HCT116 (cell line): ENCODE measurements at regions not wholly inside any gene's neighbourhood (a gene's known extent, or its start where the extent isn't known, plus 50 kb on each side); places are given as distances from the start of the nearest gene placed in this dataset.

Experiments
- ATAC-seq: fragments of 200-7000 bp; cut with Tn5 transposase; 2 replicates; pipeline ENCODE4 v1.9.1; 2020; ENCODE audit warnings: mild to moderate bottlenecking, moderate library complexity
- BruUV-seq: library from RNA; stranded (reverse); fragments of 400-500 nt; replicated peaks from 2 replicates; lab custom pipeline; 2021; lab: Mats Ljungman, UMichigan
- CTCF ChIA-PET: fragments of 300-600 bp; sonication (Branson Sonifier 250); formaldehyde crosslinking; loops from one replicate; lab custom pipeline; 2021; ENCODE audit warnings: antibody characterized with exemption; lab: Charles Lee
- POLR2A ChIA-PET: fragments of 300-600, 350-600 bp; sonication (Branson Sonifier 250); formaldehyde crosslinking; loops from one replicate; lab custom pipeline; 2021; ENCODE audit warnings: antibody characterized with exemption; lab: Charles Lee
- RAD21 ChIA-PET, 2 experiments: fragments of 300-600 bp; sonication (Branson Sonifier 250); formaldehyde crosslinking; loops; one replicate each; lab custom pipeline; 2023; ENCODE audit warnings: low total read pairs in 2 of 2; ENCODE audit not compliant: uncharacterized antibody in 2 of 2, unreplicated experiment in 2 of 2, low non-redundant PET in 1 of 2; lab: Charles Lee
- DNase-seq: peaks from one replicate; pipeline ENCODE4 v3.0.0-alpha.2; 2010; ENCODE audit warnings: low read depth, low spot score
- H2AFZ ChIP-seq: fragments of 200-600 bp; shearing (Covaris generic), sonication (generic); 2 replicates; pipeline ENCODE4 v1.6.1; 2017; ENCODE audit warnings: low read depth, mixed run types, mixed read lengths, antibody characterized with exemption, low read length; ENCODE audit not compliant: poor library complexity, severe bottlenecking
- H3K27ac ChIP-seq: 2 replicates; pipeline ENCODE4 v1.5.1; 2012; ENCODE audit warnings: low read depth, low read length
- H3K27me3 ChIP-seq: fragments of 200-600 bp; sonication (generic); 2 replicates; pipeline ENCODE4 v1.6.1; 2016; ENCODE audit warnings: mixed run types, low read length, mixed read lengths; ENCODE audit not compliant: insufficient read depth
- H3K36me3 ChIP-seq, 2 experiments: fragments of 200-500 bp in 1 of 2; fragments of 200-600 bp in 1 of 2; sonication (Bioruptor generic) in 1 of 2; sonication (generic) in 1 of 2; 2 replicates each; pipeline versions ENCODE4 v1.5.1 to v1.6.1; 2014 to 2016; ENCODE audit warnings: low read length in 2 of 2, inconsistent platforms in 1 of 2, mixed read lengths in 1 of 2, mixed run types in 1 of 2; ENCODE audit not compliant: insufficient read depth in 2 of 2, control insufficient read depth in 1 of 2
- H3K4me1 ChIP-seq, 2 experiments: fragments of 200-600 bp in 1 of 2; sonication (generic) in 1 of 2; 2 replicates each; pipeline versions ENCODE4 v1.5.1 to v1.6.1; 2012 to 2017; ENCODE audit warnings: low read length in 2 of 2, inconsistent platforms in 1 of 2, mild to moderate bottlenecking in 1 of 2, mixed read lengths in 1 of 2, mixed run types in 1 of 2, moderate library complexity in 1 of 2; ENCODE audit not compliant: insufficient read depth in 2 of 2, control insufficient read depth in 1 of 2
- H3K4me2 ChIP-seq: fragments of 200-600 bp; sonication (generic); 2 replicates; pipeline ENCODE4 v1.6.1; 2017; ENCODE audit warnings: mixed run types, low read length, mixed read lengths
- H3K4me3 ChIP-seq, 2 experiments: fragments of 200-600 bp in 1 of 2; sonication (generic) in 1 of 2; replicated peaks in 1 of 2; 2 replicates each; pipeline ENCODE4 v1.5.1; 2011 to 2016; ENCODE audit warnings: low read length in 2 of 2, control low read depth in 1 of 2, low read depth in 1 of 2, mild to moderate bottlenecking in 1 of 2, mixed read lengths in 1 of 2, mixed run types in 1 of 2
- H3K79me2 ChIP-seq: fragments of 200-600 bp; sonication (generic); 2 replicates; pipeline ENCODE4 v1.6.1; 2017; ENCODE audit warnings: mild to moderate bottlenecking, mixed run types, low read length, moderate library complexity, mixed read lengths; ENCODE audit not compliant: insufficient read depth
- H3K9ac ChIP-seq: fragments of 200-600 bp; sonication (generic); 2 replicates; pipeline ENCODE4 v1.6.1; 2016; ENCODE audit warnings: low read length, mixed read lengths
- H3K9me2 ChIP-seq: fragments of 200-600 bp; sonication (generic), shearing (Covaris generic); 2 replicates; pipeline ENCODE4 v1.6.1; 2017; ENCODE audit warnings: mixed run types, mild to moderate bottlenecking, moderate library complexity; ENCODE audit not compliant: insufficient read depth
- H3K9me3 ChIP-seq, 2 experiments: fragments of 200-500 bp in 1 of 2; fragments of 200-600 bp in 1 of 2; sonication (Bioruptor generic) in 1 of 2; sonication (generic) in 1 of 2; 2 replicates each; pipeline ENCODE4 v1.6.1; 2014 to 2017; ENCODE audit warnings: low read length in 2 of 2, mixed read lengths in 2 of 2, inconsistent platforms in 1 of 2, low read depth in 1 of 2, mild to moderate bottlenecking in 1 of 2, mixed run types in 1 of 2, moderate library complexity in 1 of 2; ENCODE audit not compliant: control insufficient read depth in 1 of 2, insufficient read depth in 1 of 2
- H4K20me1 ChIP-seq: fragments of 200-600 bp; sonication (generic), shearing (Covaris generic); 2 replicates; pipeline ENCODE4 v1.6.1; 2017; ENCODE audit warnings: mixed run types, mild to moderate bottlenecking, moderate library complexity; ENCODE audit not compliant: insufficient read depth
- ELF1 ChIP-seq: IDR thresholded peaks from 2 replicates; pipeline ENCODE4 v1.6.1; 2012; ENCODE audit warnings: low read depth, borderline replicate concordance
- JUND ChIP-seq: IDR thresholded peaks from 2 replicates; pipeline ENCODE4 v1.6.1; 2012
- POLR2A ChIP-seq: IDR thresholded peaks from 2 replicates; pipeline ENCODE4 v1.7.0; 2011; ENCODE audit warnings: borderline replicate concordance; ENCODE audit not compliant: insufficient read depth, insufficient read length; ENCODE audit errors: extremely low read depth
- POLR2AphosphoS5 ChIP-seq: IDR thresholded peaks from 2 replicates; pipeline ENCODE4 v1.6.1; 2011; ENCODE audit warnings: mild to moderate bottlenecking, low read depth, low read length, moderate library complexity
- RAD21 ChIP-seq: IDR thresholded peaks from 2 replicates; pipeline ENCODE4 v1.6.1; 2012; ENCODE audit warnings: low read depth, mild to moderate bottlenecking
- SIN3A ChIP-seq: IDR thresholded peaks from 2 replicates; pipeline ENCODE4 v1.6.1; 2012; ENCODE audit warnings: low read depth
- TCF7L2 ChIP-seq: IDR thresholded peaks from 2 replicates; pipeline ENCODE4 v1.7.0; 2011; ENCODE audit warnings: borderline replicate concordance, inconsistent platforms; ENCODE audit not compliant: insufficient read depth, insufficient read length; ENCODE audit errors: extremely low read depth
- ZFX ChIP-seq: fragments of 450-650 bp; IDR thresholded peaks from 2 replicates; pipeline ENCODE4 v1.6.1; 2017
- ZNF274 ChIP-seq: fragments of 200-500 bp; sonication (Bioruptor generic); IDR thresholded peaks from 2 replicates; pipeline ENCODE4 v1.6.1; 2014; ENCODE audit warnings: mild to moderate bottlenecking, low read depth, low read length, inconsistent platforms
- intact Hi-C: fragments of 100-400 bp; cut with micrococcal nuclease; formaldehyde crosslinking; loops from 2 replicates; pipeline ENCODE4 v1.10.0; 2022
- TF ChIP-seq, protein P1 (sequence below), 3 experiments: fragments of 200-600 bp in 1 of 3; sonication (generic) in 1 of 3; IDR thresholded peaks in 2 of 3; conservative IDR thresholded peaks in 1 of 3; 2 replicates each; pipeline ENCODE4 v1.5.1; 2012 to 2017; ENCODE audit warnings: low read depth in 2 of 3, low read length in 2 of 3, antibody characterized with exemption in 1 of 3, borderline replicate concordance in 1 of 3, control low read depth in 1 of 3, mild to moderate bottlenecking in 1 of 3, mixed read lengths in 1 of 3, mixed run types in 1 of 3, moderate library complexity in 1 of 3; ENCODE audit not compliant: insufficient read depth in 1 of 3

DNA sequence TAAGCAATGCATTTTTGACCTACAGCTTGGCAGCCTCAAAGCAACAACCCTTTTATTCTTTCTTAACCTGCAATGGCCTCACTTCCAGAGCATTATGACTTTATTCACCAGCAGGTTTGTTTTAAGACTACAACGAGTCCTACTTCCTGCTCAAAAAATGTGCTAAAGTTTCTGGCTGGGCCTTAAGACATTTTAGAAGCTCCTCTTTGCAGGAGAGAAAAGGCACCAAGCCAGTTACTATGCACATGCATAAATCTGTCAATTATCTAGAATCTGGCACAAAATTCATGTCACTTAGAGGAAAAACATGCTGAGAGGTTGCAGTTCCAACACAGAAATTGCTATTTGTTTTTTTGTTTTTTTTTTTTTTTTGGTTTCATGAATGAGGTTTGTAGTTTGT is 223.0 kb upstream of the EPHA5 start:
- Histone ChIP-seq H3K9me3 (peaks cover 3 to 8% of the 10 kb centered on the region in 2 experiments; a peak in 2 of 4 replicates), H3K9ac (no peak overlapping the region), H3K9me2 (no peaks in the 10 kb centered on the region), H3K4me2 (no peak overlapping the region), H3K79me2 (no peaks in the 10 kb centered on the region), H3K4me1 (no peaks in the 10 kb centered on the region), H2AFZ (no peak overlapping the region), H3K4me3 (no peak overlapping the region), H3K36me3 (no peaks in the 10 kb centered on the region), H3K27ac (no peak overlapping the region), H4K20me1 (no peaks in the 10 kb centered on the region), H3K27me3 (no peaks in the 10 kb centered on the region)
- intact Hi-C loops = no loop called here
- CTCF ChIA-PET = no interaction called here
- RAD21 ChIA-PET = no interaction called here
- no peak for DNase-seq
- no TSS peak for BruUV-seq
- TF ChIP-seq ZFX = no peak
- no peak for TF ChIP-seq POLR2AphosphoS5
- TF ChIP-seq RAD21 = no peak
- TF ChIP-seq, protein P1, sequence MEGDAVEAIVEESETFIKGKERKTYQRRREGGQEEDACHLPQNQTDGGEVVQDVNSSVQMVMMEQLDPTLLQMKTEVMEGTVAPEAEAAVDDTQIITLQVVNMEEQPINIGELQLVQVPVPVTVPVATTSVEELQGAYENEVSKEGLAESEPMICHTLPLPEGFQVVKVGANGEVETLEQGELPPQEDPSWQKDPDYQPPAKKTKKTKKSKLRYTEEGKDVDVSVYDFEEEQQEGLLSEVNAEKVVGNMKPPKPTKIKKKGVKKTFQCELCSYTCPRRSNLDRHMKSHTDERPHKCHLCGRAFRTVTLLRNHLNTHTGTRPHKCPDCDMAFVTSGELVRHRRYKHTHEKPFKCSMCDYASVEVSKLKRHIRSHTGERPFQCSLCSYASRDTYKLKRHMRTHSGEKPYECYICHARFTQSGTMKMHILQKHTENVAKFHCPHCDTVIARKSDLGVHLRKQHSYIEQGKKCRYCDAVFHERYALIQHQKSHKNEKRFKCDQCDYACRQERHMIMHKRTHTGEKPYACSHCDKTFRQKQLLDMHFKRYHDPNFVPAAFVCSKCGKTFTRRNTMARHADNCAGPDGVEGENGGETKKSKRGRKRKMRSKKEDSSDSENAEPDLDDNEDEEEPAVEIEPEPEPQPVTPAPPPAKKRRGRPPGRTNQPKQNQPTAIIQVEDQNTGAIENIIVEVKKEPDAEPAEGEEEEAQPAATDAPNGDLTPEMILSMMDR (IDR thresholded peaks at IDR 0.05 in 2 of 3, conservative IDR thresholded peaks at IDR 0.05 in 1 of 3; ENCODE audit: borderline replicate concordance in 1 of 3, insufficient read depth in 1 of 3, low read depth in 2 of 3, low read length in 2 of 3) = no peak
- POLR2A ChIA-PET = no interaction called here
- no peak for ATAC-seq

DNA sequence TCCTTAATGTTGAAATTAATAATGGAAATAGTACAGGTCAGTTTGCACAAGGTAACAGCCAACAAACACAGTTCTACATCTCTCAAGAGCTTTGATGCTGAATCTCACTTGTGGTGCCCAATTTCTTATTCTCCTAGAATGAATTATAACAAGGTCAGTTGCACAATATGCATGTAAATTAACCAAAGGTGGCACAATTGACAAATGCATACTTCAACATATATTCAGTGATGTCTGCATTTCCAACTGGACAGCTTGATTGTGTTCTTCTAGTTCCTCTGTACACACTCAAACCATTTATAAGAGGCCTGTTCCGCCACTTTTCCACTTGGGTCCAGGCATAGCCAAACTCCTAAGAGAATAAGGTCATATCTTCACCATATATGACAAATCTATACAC is 210.3 kb upstream of the EPHA5 start:
- RAD21 ChIA-PET = no interaction called here
- Histone ChIP-seq H3K9me3 (peaks cover 6 to 15% of the 10 kb centered on the region in 2 experiments; a peak in 2 of 4 replicates), H3K4me2 (no peak overlapping the region), H4K20me1 (no peaks in the 10 kb centered on the region), H3K4me1 (no peaks in the 10 kb centered on the region), H3K79me2 (no peaks in the 10 kb centered on the region), H3K27ac (no peak overlapping the region), H2AFZ (no peak overlapping the region), H3K9ac (no peak overlapping the region)
- intact Hi-C loops = no loop called here
- no TSS peak for BruUV-seq
- TF ChIP-seq TCF7L2 (no peak), SIN3A (no peak), ZNF274 (no peak), JUND (no peak), ELF1 (no peak), POLR2A (no peak)
- TF ChIP-seq, protein P1 (IDR thresholded peaks at IDR 0.05 in 2 of 3, conservative IDR thresholded peaks at IDR 0.05 in 1 of 3; ENCODE audit: borderline replicate concordance in 1 of 3, insufficient read depth in 1 of 3, low read depth in 2 of 3, low read length in 2 of 3) = no peak
- TF ChIP-seq, all 23 proteins: peak for 0
- POLR2A ChIA-PET = no interaction called here
- CTCF ChIA-PET = no interaction called here
- ATAC-seq = no peak
- H3K4me3 ChIP-seq = no peak overlapping the region
- no peaks in the 10 kb centered on the region for H3K27me3 ChIP-seq
- no peak for DNase-seq
- no peaks in the 10 kb centered on the region for H3K9me2 ChIP-seq
- H3K36me3 ChIP-seq = no peaks in the 10 kb centered on the region
